HG03135 (cell line): ENCODE measurements at regions not wholly inside any gene's neighbourhood (a gene's known extent, or its start where the extent isn't known, plus 50 kb on each side); places are given as distances from the start of the nearest gene placed in this dataset.
"Not testable (repeated sequence)": the region's sequence is repeated elsewhere in the genome, so short reads cannot be mapped to it uniquely, and the experiment has no call there.

Source experiments
- ATAC-seq: cut with Tn5 transposase; IDR thresholded peaks from one replicate; pipeline ENCODE4 v1.9.1; 2021; ENCODE audit warnings: mild to moderate bottlenecking, moderate library complexity; ENCODE audit not compliant: unreplicated experiment

GRCh38 chr2:36169843-36170242 lies 185.7 kb upstream of the CRIM1 start:
- no peak for ATAC-seq

- no peak for ATAC-seq
Observed at GRCh38 chr2:36168115-36168514, 187.5 kb upstream of the CRIM1 start.

- ATAC-seq, result peak; percentile 66
Observed at GRCh38 chr2:36165132-36165531, 190.4 kb upstream of the CRIM1 start.

- peak; percentile 78 for ATAC-seq
Observed at GRCh38 chr2:36163520-36164254, 191.9 kb upstream of the CRIM1 start.

GRCh38 chr2:36157093-36157492 lies 198.5 kb upstream of the CRIM1 start:
- ATAC-seq, result not testable (repeated sequence)

- ATAC-seq, result peak; percentile 85
Observed at GRCh38 chr2:36147670-36148390, 207.7 kb upstream of the CRIM1 start.

- ATAC-seq, result no peak
Observed at GRCh38 chr2:36146765-36147164, 208.8 kb upstream of the CRIM1 start.

GRCh38 chr2:36140391-36140790 lies 215.2 kb upstream of the CRIM1 start:
- no peak for ATAC-seq

- no peak for ATAC-seq
Observed at GRCh38 chr2:36137612-36138011, 218.0 kb upstream of the CRIM1 start.

GRCh38 chr2:36134281-36134680 lies 221.3 kb upstream of the CRIM1 start:
- ATAC-seq, result no peak

GRCh38 chr2:36128359-36128758 lies 227.2 kb upstream of the CRIM1 start:
- ATAC-seq, result no peak

GRCh38 chr2:36125702-36126101 lies 229.9 kb upstream of the CRIM1 start:
- no peak for ATAC-seq

- ATAC-seq, result no peak
Observed at GRCh38 chr2:36123995-36124394, 231.6 kb upstream of the CRIM1 start.

- no peak for ATAC-seq
Observed at GRCh38 chr2:36097022-36097421, 258.6 kb upstream of the CRIM1 start.

GRCh38 chr2:36091844-36092741 lies 263.5 kb upstream of the CRIM1 start:
- ATAC-seq, result not testable (repeated sequence)

- ATAC-seq, result no peak
Observed at GRCh38 chr2:36088716-36089328, 266.8 kb upstream of the CRIM1 start.

- no peak for ATAC-seq
Observed at GRCh38 chr2:36087344-36087743, 268.2 kb upstream of the CRIM1 start.

- no peak for ATAC-seq
Observed at GRCh38 chr2:36079793-36080192, 275.8 kb upstream of the CRIM1 start.

GRCh38 chr2:36074008-36074407 lies 281.6 kb upstream of the CRIM1 start:
- ATAC-seq, result no peak

- no peak for ATAC-seq
Observed at GRCh38 chr2:36071698-36072097, 283.9 kb upstream of the CRIM1 start.

GRCh38 chr2:36069074-36069473 lies 286.5 kb upstream of the CRIM1 start:
- ATAC-seq, result no peak
